A673 (cell line): ENCODE measurements at regions not wholly inside any gene's neighbourhood (a gene's known extent, or its start where the extent isn't known, plus 50 kb on each side); places are given as distances from the start of the nearest gene placed in this dataset.

ENCODE experiments used
- CTCF ChIP-seq: fragments of 300-800, 200-600 bp; sonication (generic); conservative IDR thresholded peaks from 2 replicates; pipeline ENCODE4 v1.5.1; 2017; ENCODE audit warnings: low read depth, mild to moderate bottlenecking, antibody characterized with exemption, low read length, moderate library complexity, mixed read lengths
- EZH2 ChIP-seq: fragments of 200-600 bp; sonication (generic); IDR thresholded peaks from 2 replicates; pipeline ENCODE4 v1.6.1; 2017; ENCODE audit warnings: borderline replicate concordance, low read depth, mild to moderate bottlenecking, mixed read lengths, antibody characterized with exemption, low read length; ENCODE audit not compliant: poor library complexity, severe bottlenecking

GRCh38 chr21:17667256-17667655 is 54.6 kb upstream of the BTG3 start:
- no peak for TF ChIP-seq CTCF
- no peak for TF ChIP-seq EZH2
